Keratinocyte (primary cell): ENCODE measurements at regions not wholly inside any gene's neighbourhood (a gene's known extent, or its start where the extent isn't known, plus 50 kb on each side); places are given as distances from the start of the nearest gene placed in this dataset.

Experiments used
- DNase-seq: peaks from one replicate; pipeline ENCODE4 v3.0.0-alpha.2; 2011; ENCODE audit warnings: low read depth, missing footprints, low spot score
- FAIRE-seq: peaks from 2 replicates; lab custom pipeline; 2011; peaks lifted over from hg19 to GRCh38; lab: Jason Lieb, UNC
- H2AFZ ChIP-seq: 2 replicates; pipeline ENCODE4 v1.6.0; 2012; ENCODE audit warnings: low read length, control low read depth, inconsistent platforms; ENCODE audit not compliant: control insufficient read depth
- H3K27ac ChIP-seq: 2 replicates; pipeline ENCODE4 v1.5.1; 2011; ENCODE audit warnings: low read length; ENCODE audit not compliant: control insufficient read depth, insufficient read depth
- H3K27me3 ChIP-seq: 3 replicates; pipeline ENCODE4 v1.6.0; 2011; ENCODE audit warnings: low read length; ENCODE audit not compliant: control insufficient read depth, insufficient read depth; ENCODE audit errors: extremely low read depth
- H3K36me3 ChIP-seq, 2 experiments: 2 replicates in 1 of 2; 3 replicates in 1 of 2; pipeline ENCODE4 v1.5.1; 2011; ENCODE audit warnings: low read length in 2 of 2, mild to moderate bottlenecking in 1 of 2; ENCODE audit not compliant: control insufficient read depth in 2 of 2, insufficient read depth in 2 of 2; ENCODE audit errors: extremely low read depth in 1 of 2
- H3K4me1 ChIP-seq: 3 replicates; pipeline ENCODE4 v1.5.1; 2011; ENCODE audit warnings: low read length; ENCODE audit not compliant: control insufficient read depth, insufficient read depth; ENCODE audit errors: extremely low read depth
- H3K4me2 ChIP-seq: 3 replicates; pipeline ENCODE4 v1.6.0; 2011; ENCODE audit warnings: low read depth, low read length; ENCODE audit not compliant: control insufficient read depth, insufficient read depth; ENCODE audit errors: extremely low read depth
- H3K4me3 ChIP-seq, 3 experiments: fragments of 200-600 bp in 1 of 3; sonication (generic) in 1 of 3; 2 replicates in 2 of 3; 3 replicates in 1 of 3; pipeline ENCODE4 v1.5.1; 2011 to 2016; ENCODE audit warnings: low read length in 3 of 3, mild to moderate bottlenecking in 3 of 3, control low read depth in 2 of 3, inconsistent platforms in 1 of 3, low read depth in 1 of 3, mixed read lengths in 1 of 3, mixed run types in 1 of 3, moderate library complexity in 1 of 3; ENCODE audit not compliant: control insufficient read depth in 2 of 3, insufficient read depth in 2 of 3; ENCODE audit errors: extremely low read depth in 1 of 3
- H3K79me2 ChIP-seq: 2 replicates; pipeline ENCODE4 v1.6.0; 2012; ENCODE audit warnings: low read length; ENCODE audit not compliant: control insufficient read depth, insufficient read depth
- H3K9ac ChIP-seq: 3 replicates; pipeline ENCODE4 v1.6.0; 2011; ENCODE audit warnings: low read length; ENCODE audit not compliant: control insufficient read depth, insufficient read depth; ENCODE audit errors: extremely low read depth
- H3K9me1 ChIP-seq: 3 replicates; pipeline ENCODE4 v1.6.0; 2011; ENCODE audit warnings: low read length; ENCODE audit not compliant: control insufficient read depth, insufficient read depth; ENCODE audit errors: extremely low read depth
- H3K9me3 ChIP-seq: 2 replicates; pipeline ENCODE4 v1.5.1; 2012; ENCODE audit warnings: low read depth, low read length; ENCODE audit not compliant: control insufficient read depth
- H4K20me1 ChIP-seq: 3 replicates; pipeline ENCODE4 v1.6.0; 2011; ENCODE audit warnings: low read length; ENCODE audit not compliant: control insufficient read depth, insufficient read depth; ENCODE audit errors: extremely low read depth
- CTCF ChIP-seq, 3 experiments: IDR thresholded peaks in 1 of 3; conservative IDR thresholded peaks in 1 of 3; optimal IDR thresholded peaks in 1 of 3; 2 replicates in 2 of 3; 3 replicates in 1 of 3; pipeline versions ENCODE3 to v1.5.1; 2011; ENCODE audit warnings: low read length in 3 of 3, mild to moderate bottlenecking in 3 of 3, moderate library complexity in 2 of 3, control low read depth in 1 of 3, inconsistent platforms in 1 of 3; ENCODE audit not compliant: insufficient read depth in 2 of 3; ENCODE audit errors: extremely low read depth in 1 of 3
- EZH2 ChIP-seq: IDR thresholded peaks from one replicate; pipeline ENCODE4 v1.6.1; 2012; ENCODE audit warnings: inconsistent platforms, mild to moderate bottlenecking, low read length, moderate library complexity
- dilution Hi-C: fragments of 300-500 bp; cut with MboI; formaldehyde crosslinking; loops from one replicate; pipeline ENCODE4 v1.7.0; 2020; ENCODE audit warnings: low sequenced_read_pairs; ENCODE audit not compliant: extremely low pct_ligation_motif_present

GRCh38 chr17:59491353-59492090, 73.9 kb upstream of the DHX40 start:
- no peak overlapping the region for H3K27ac ChIP-seq
- no peaks in the 10 kb centered on the region for H3K4me1 ChIP-seq
- no peak for DNase-seq
- TF ChIP-seq CTCF (optimal IDR thresholded peaks at IDR 0.05 in 1 of 3, IDR thresholded peaks at IDR 0.05 in 1 of 3, conservative IDR thresholded peaks at IDR 0.05 in 1 of 3; ENCODE audit: extremely low read depth in 1 of 3, insufficient read depth in 2 of 3, low read length in 3 of 3) (no peak), EZH2 (no peak)
- no peaks in the 10 kb centered on the region for H3K27me3 ChIP-seq
- H3K9me3 ChIP-seq = no peaks in the 10 kb centered on the region
- H3K9me1 ChIP-seq = no peaks in the 10 kb centered on the region
- no peak overlapping the region for H2AFZ ChIP-seq
- H3K4me2 ChIP-seq = no peak overlapping the region
- no peak overlapping the region for H3K4me3 ChIP-seq
- no peaks in the 10 kb centered on the region for H3K79me2 ChIP-seq
- FAIRE-seq = no peak
- dilution Hi-C loops = no loop called here
- no peaks in the 10 kb centered on the region for H4K20me1 ChIP-seq
- no peak overlapping the region for H3K9ac ChIP-seq
- no peaks in the 10 kb centered on the region for H3K36me3 ChIP-seq

DNA sequence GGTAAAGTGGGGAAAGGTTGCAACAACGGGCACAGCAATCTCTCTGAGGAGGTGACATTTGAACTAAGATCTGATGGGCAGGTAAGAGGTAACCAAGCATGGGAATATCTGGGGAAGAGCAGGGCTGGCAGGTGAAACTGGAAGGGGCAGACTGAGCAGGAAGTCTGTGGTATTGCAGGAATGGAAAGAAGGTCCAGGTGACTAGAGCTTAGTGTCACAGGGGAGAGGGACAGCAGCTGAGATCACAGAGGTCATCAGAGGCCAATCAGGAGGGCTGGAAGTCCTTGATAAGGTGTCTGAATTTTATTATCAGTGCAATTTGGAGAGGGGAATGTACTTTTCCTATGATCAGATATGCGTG, 73.3 kb upstream of the DHX40 start:
- no peaks in the 10 kb centered on the region for H3K9me3 ChIP-seq
- no peak for FAIRE-seq
- H3K4me1 ChIP-seq = no peaks in the 10 kb centered on the region
- no peaks in the 10 kb centered on the region for H3K36me3 ChIP-seq
- no peaks in the 10 kb centered on the region for H3K27me3 ChIP-seq
- H3K9me1 ChIP-seq = no peaks in the 10 kb centered on the region
- no peak overlapping the region for H3K4me3 ChIP-seq
- TF ChIP-seq CTCF (optimal IDR thresholded peaks at IDR 0.05 in 1 of 3, IDR thresholded peaks at IDR 0.05 in 1 of 3, conservative IDR thresholded peaks at IDR 0.05 in 1 of 3; ENCODE audit: extremely low read depth in 1 of 3, insufficient read depth in 2 of 3, low read length in 3 of 3) (no peak), EZH2 (no peak)
- H3K9ac ChIP-seq = no peak overlapping the region
- no peak for DNase-seq
- no peaks in the 10 kb centered on the region for H3K79me2 ChIP-seq
- no peak overlapping the region for H3K4me2 ChIP-seq
- dilution Hi-C loops = no loop called here
- H3K27ac ChIP-seq = no peak overlapping the region
- no peak overlapping the region for H2AFZ ChIP-seq
- no peaks in the 10 kb centered on the region for H4K20me1 ChIP-seq
